NCI-H774 (cell line): ENCODE measurements at regions not wholly inside any gene's neighbourhood (a gene's known extent, or its start where the extent isn't known, plus 50 kb on each side); places are given as distances from the start of the nearest gene placed in this dataset.
"Not testable (repeated sequence)": the region's sequence is repeated elsewhere in the genome, so short reads cannot be mapped to it uniquely, and the experiment has no call there.

ENCODE experiments used
- DNase-seq: peaks from one replicate; lab custom pipeline; 2025; lab: John Stamatoyannopoulos, UW

DNA sequence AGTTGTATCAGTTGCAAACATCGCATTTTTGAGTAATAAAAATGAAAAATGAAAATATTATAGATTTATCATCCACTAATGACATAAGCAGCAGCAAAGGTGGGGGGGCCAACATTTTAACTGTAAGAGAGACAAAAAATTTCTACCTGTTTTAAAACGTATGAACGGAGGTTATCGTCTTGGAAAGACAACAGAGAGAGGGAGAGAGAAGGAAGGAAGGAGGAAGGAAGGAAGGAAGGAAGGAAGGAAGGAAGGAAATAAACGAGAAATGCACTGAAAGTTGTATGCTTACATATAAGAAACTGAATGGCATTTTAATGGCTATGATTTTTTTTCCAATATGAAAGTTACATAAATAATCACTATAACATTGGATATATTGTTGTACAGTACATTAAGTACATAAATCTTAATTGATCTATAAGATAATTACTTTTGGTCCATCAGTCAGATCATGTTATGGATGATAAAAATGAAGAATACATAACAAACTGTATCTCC, 862.8 kb upstream of the SLITRK1 start:
- DNase-seq: no peak

DNA sequence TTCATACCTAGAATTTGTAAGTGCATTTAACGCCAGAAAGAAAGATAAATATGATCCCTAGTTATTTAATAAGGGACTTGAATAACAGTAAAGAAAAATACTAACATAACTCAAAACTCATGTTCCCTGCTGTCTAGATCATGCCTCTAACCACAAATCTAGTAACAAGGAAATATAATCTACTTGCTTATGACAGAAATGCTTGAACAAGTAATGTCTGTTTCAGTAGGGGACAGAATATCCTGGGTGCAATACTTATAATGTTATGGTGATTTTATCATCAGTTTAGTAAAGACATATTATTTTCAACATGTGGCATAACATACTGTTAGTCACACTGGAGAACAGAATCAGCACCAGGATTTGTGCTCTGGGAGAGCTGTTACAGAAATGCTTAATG, 861.9 kb upstream of the SLITRK1 start:
- DNase-seq: no peak

- no peak for DNase-seq
Measured at GRCh38 chr13:84741253-84741652, 859.0 kb upstream of the SLITRK1 start.

DNA sequence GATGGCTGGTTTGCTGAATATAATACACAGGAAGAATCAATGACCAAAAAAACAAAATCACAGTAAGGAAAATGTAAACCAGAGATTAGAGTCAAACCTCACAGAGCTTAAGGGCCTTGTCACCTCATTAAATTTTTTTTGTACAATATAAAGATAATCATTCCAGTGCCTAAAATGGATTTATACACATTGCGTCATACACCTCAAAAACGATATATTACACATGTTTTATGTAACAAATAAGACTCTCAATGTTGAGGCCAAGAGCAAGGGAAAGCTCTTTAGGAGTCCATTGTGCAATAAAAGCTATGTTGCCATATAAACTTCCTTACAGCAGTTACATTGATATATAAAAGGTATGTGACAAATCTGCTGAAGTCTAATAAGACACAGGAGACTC, 856.7 kb upstream of the SLITRK1 start:
- no peak for DNase-seq

DNA sequence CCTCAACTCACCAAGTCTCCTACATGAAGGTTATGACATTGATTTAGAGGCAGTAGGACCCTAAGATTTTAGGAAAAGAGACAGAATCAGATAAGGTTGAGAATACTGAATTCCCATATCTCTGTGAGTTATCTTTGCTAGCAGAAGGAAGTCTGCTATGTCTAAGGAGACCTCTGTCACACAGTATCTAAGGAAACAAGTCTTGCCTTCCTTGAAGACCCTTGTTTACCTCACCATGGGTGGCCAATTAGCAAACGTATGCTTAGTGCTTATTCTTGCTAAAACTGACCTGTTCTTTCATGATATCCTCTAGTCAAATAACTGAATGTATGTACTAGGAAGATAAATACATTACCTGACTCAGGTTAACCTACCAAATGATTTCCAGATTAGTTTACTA, 855.4 kb upstream of the SLITRK1 start:
- no peak for DNase-seq

GRCh38 chr13:84730376-84730775, 848.1 kb upstream of the SLITRK1 start:
- no peak for DNase-seq

DNA sequence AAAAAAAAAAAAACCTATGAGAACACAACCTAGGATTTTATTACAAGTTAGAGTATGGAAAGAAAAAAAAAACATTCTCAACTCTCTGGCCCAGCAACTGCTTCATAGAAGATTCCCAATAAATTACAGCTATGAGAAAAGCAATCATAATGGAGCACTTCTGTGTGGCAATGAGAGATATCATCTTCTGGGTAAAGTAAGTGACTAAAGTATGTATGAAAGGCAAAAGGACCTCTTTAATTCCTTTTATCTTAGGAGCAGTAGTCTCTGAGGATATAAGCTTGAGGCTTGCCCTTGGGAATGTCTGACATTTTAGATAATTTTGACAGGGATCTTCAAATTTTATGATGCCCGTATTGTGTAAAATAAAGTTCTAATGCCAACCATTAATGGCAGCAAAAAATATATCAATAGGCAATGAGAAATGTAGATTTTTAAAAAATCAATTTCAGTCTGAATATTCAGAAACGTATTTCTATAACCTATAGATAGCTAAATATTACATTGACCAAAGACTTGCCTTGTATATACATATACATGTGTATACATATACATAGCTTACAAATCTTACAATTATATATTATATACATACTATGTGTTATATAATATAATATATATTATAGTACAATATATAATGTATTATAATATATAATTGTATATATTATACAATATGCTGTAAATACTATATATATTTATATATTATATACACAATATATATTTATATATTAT, 823.9 kb upstream of the SLITRK1 start:
- DNase-seq: no peak

GRCh38 chr13:84702174-84702573, 819.9 kb upstream of the SLITRK1 start:
- DNase-seq: no peak

- not testable (repeated sequence) for DNase-seq
Measured at GRCh38 chr13:84697591-84697990, 815.3 kb upstream of the SLITRK1 start.

- no peak for DNase-seq
Measured at GRCh38 chr13:84686973-84687372, 804.7 kb upstream of the SLITRK1 start.

- no peak for DNase-seq
Measured at GRCh38 chr13:84686458-84686857, 804.2 kb upstream of the SLITRK1 start.

- DNase-seq: no peak
Measured at GRCh38 chr13:84684804-84685203, 802.5 kb upstream of the SLITRK1 start.

DNA sequence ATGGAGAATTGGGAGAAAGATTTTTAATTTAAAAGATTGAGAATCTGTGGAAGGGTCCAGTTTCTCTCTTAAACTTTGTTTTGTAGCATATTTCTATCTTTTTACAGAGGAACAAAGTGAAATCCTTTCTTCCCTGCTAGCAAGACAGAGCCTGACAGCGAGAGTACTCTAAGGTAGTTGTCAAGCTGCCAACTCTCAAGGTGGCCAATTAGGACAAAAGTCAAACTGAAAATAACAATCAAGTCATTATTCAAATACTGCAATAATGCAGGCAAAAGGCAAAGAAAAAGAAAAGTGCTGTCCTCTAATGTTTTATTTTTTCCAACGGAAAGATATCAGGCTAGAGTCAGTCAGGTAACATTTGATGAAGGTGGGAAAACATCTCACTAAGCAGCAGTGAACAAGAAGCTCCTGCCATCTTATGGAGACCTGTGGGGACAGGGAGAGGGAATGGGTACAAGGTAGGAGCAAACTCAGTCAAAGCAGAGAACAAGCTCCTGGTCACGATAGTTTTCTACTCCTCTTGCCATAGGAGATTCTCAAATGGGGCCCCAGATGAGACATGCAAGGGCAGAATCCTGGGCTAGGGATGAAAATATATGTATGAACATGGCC, 801.9 kb upstream of the SLITRK1 start:
- peak; percentile 0 for DNase-seq

- DNase-seq: no peak
Measured at GRCh38 chr13:84683448-84683847, 801.2 kb upstream of the SLITRK1 start.

DNA sequence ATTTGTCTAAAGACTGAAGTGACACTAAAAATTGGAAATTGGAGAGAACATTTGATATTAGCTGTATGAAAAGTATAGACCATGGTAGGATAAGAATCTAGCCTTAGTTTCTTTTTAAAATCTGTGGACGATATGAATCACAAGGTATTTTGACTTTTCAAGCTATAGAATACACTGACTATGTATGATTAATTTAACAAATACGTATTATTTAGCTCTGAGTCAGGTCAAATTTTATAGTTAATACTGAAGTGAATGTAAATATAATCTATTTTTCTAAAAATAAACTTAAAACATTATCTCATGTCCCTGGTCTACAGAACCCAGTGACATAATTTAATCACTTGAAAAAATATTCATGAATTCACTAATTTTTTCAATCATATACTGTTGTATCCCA, 795.6 kb upstream of the SLITRK1 start:
- no peak for DNase-seq

DNA sequence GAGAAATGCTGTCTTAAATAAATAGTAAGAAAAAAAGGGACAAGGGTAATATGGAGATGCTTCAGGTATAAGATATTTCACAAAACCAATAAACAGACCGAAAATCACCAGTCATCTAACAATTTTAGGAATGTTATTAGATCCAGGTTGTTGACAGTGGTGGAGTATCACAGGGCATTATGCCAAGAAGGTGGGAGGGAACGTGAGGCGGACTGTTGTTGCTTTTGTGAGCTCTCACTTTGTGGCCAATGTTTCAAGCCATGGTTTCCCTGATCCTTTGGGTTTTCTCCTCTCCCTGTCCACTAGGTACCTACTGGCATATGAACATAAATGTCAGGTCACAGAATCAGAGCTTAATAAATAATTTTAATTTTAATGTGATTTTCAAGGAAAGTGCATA, 790.3 kb upstream of the SLITRK1 start:
- no peak for DNase-seq

DNA sequence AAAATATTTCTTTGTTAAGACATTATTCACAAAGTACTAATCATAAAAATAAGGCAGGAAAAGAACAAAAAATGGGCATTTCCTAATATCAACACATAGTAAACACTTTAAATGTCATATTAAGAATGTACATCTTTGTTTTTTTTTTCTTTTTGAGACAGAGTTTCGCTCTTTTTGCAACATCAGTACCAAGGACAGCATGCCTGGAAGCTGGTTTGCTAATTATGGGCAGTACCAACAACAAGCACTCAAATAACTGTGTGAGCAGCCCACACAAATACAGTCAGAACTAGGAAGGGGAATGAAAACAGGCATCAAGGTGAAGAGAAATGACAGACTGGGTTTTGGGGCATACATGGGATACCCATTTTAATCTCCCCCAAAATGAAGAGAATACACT, 788.0 kb upstream of the SLITRK1 start:
- no peak for DNase-seq

DNA sequence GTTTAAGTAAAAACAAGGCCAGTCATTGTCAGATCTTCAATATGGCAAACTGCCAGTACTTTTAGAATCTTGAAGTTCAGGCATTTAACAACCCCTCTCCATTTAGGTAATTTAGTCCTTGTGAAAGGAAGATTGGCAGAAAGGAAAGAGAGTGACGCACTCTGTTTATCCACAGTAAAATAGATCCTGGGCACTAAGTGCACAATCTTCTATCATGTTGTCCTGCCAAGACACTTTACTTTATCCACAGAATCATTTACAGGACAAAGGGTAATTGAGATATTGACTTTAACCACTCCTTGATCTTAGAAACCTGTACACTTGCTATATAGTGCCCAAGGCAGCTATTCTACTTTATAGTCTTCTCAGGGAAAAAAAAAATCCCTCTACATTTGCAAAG, 786.4 kb upstream of the SLITRK1 start:
- DNase-seq: no peak

DNA sequence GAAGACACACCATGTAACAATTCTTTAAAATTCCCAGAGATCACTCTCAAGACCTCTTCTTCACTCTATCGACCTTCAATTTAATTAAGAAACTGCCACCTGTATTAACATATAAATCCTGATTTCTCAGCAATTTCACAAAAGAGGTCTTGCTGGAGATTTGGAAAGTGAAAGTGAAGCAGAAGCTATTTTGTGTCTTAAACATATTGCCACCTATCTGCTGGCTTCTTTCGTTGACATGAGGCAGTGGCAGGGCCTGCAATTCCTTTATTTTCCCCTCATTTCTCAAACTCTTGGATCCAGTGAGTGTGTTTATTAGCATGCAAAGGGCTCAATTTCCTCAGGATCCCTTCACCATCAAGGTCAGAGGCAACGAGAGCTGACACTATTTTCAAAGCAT, 780.2 kb upstream of the SLITRK1 start:
- DNase-seq: no peak

DNA sequence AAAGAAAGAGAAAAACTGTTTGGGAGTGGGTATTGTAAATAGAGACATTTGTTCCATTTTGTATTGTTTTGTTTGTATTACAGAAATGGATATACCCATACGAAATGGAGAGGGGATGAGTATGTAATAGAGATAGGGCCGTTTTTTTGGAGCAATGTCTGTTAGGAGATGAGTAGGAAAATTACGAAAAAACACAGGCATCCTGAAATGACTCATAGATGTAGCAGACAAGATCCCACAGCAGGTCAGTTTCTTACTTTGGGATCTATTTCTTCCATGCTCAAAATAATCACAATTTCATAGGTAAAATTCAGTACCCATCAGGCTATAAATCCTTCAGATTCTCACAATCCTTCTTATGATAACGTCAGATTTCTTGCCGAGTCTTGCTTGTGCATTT, 779.4 kb upstream of the SLITRK1 start:
- DNase-seq: no peak

- no peak for DNase-seq
Measured at GRCh38 chr13:84659359-84659661, 777.0 kb upstream of the SLITRK1 start.

- no peak for DNase-seq
Measured at GRCh38 chr13:84658491-84659358, 776.5 kb upstream of the SLITRK1 start.

- DNase-seq: no peak
Measured at GRCh38 chr13:84655677-84656076, 773.4 kb upstream of the SLITRK1 start.
